ENCODE measurements at regions not wholly inside any gene's neighbourhood (a gene's known extent, or its start where the extent isn't known, plus 50 kb on each side); places are given as distances from the start of the nearest gene placed in this dataset.

GRCh38 chr14:28695109-28695508 is 71.5 kb upstream of the FOXG1 start:
- Mint-ChIP-seq H3K4me1 (ENCODE audit: low read depth, unreplicated experiment) (no peaks in the 10 kb centered on the region), H3K27me3 (ENCODE audit: insufficient read depth, unreplicated experiment) (no peaks in the 10 kb centered on the region), H3K27ac (ENCODE audit: unreplicated experiment) (no peak overlapping the region), H3K9me3 (ENCODE audit: unreplicated experiment) (no peaks in the 10 kb centered on the region), H3K4me3 (ENCODE audit: unreplicated experiment) (no peak overlapping the region), H3K36me3 (ENCODE audit: insufficient read depth, unreplicated experiment) (no peaks in the 10 kb centered on the region)
- ChIA-PET CTCF (no interaction called here), POLR2A (no interaction called here)
- Histone ChIP-seq H3K36me3 (ENCODE audit: control insufficient read depth, insufficient read depth, low read length) (no peaks in the 10 kb centered on the region), H3K4me3 (ENCODE audit: low read depth, low read length) (no peak overlapping the region), H3K4me1 (no peaks in the 10 kb centered on the region), H3K27me3 (replicated peaks; ENCODE audit: control insufficient read depth, insufficient read depth, low read length) (no peaks in the 10 kb centered on the region), H3K9me3 (no peaks in the 10 kb centered on the region)
- intact Hi-C loops (cut with micrococcal nuclease; ENCODE audit: unreplicated experiment) = no loop called here
- BruUV-seq (replicated peaks) = no TSS peak
- no peak for DNase-seq
- TF ChIP-seq CTCF (IDR thresholded peaks at IDR 0.05; ENCODE audit: insufficient read depth in 1 of 2, low read depth in 1 of 2, low read length in 1 of 2, severe bottlenecking in 1 of 2, unreplicated experiment in 1 of 2) = no peak

GRCh38 chr14:28701733-28702132 is 64.9 kb upstream of the FOXG1 start:
- H3K36me3 ChIP-seq (ENCODE audit: control insufficient read depth, insufficient read depth, low read length) = no peaks in the 10 kb centered on the region
- POLR2A ChIA-PET = no interaction called here
- intact Hi-C loops (cut with micrococcal nuclease; ENCODE audit: unreplicated experiment) = no loop called here
- no peaks in the 10 kb centered on the region for H3K4me1 Mint-ChIP-seq (ENCODE audit: low read depth, unreplicated experiment)
- H3K9me3 ChIP-seq = no peaks in the 10 kb centered on the region
- H3K9me3 Mint-ChIP-seq (ENCODE audit: unreplicated experiment) = no peaks in the 10 kb centered on the region
- H3K27me3 Mint-ChIP-seq (ENCODE audit: insufficient read depth, unreplicated experiment) = no peaks in the 10 kb centered on the region
- DNase-seq = no peak
- TF ChIP-seq CTCF (IDR thresholded peaks at IDR 0.05; ENCODE audit: insufficient read depth in 1 of 2, low read depth in 1 of 2, low read length in 1 of 2, severe bottlenecking in 1 of 2, unreplicated experiment in 1 of 2) = no peak
- H3K4me1 ChIP-seq = no peaks in the 10 kb centered on the region
- H3K27me3 ChIP-seq (replicated peaks; ENCODE audit: control insufficient read depth, insufficient read depth, low read length) = no peaks in the 10 kb centered on the region
- H3K27ac Mint-ChIP-seq (ENCODE audit: unreplicated experiment) = no peak overlapping the region
- H3K4me3 Mint-ChIP-seq (ENCODE audit: unreplicated experiment) = no peak overlapping the region
- no peak overlapping the region for H3K4me3 ChIP-seq (ENCODE audit: low read depth, low read length)
- CTCF ChIA-PET = no interaction called here
- no peaks in the 10 kb centered on the region for H3K36me3 Mint-ChIP-seq (ENCODE audit: insufficient read depth, unreplicated experiment)
- no TSS peak for BruUV-seq (replicated peaks)

DNA sequence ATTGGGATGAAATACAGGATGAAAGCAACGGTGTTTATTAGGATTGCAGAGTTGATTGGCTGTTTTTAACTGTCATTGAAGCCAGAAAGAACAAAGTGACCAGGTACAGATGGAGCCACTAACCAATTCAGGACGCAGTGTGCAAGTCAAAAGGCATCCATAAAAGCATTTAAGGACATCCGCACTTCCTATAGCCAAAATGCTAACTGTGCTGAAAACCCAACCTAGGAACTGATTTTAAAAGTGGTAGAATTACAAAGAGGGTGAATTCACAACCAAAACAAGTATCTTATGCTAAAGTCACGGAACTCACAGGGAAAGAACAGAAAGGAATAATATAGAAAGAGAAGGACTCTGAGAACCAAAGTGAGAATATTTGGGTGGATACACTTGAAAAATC is 63.1 kb upstream of the FOXG1 start:
- H3K36me3 Mint-ChIP-seq (ENCODE audit: insufficient read depth, unreplicated experiment) = no peaks in the 10 kb centered on the region
- TF ChIP-seq CTCF (IDR thresholded peaks at IDR 0.05; ENCODE audit: insufficient read depth in 1 of 2, low read depth in 1 of 2, low read length in 1 of 2, severe bottlenecking in 1 of 2, unreplicated experiment in 1 of 2) = no peak
- H3K27me3 Mint-ChIP-seq (ENCODE audit: insufficient read depth, unreplicated experiment) = no peaks in the 10 kb centered on the region
- no peaks in the 10 kb centered on the region for H3K9me3 Mint-ChIP-seq (ENCODE audit: unreplicated experiment)
- no peak for DNase-seq
- CTCF ChIA-PET = no interaction called here
- H3K9me3 ChIP-seq = no peaks in the 10 kb centered on the region
- intact Hi-C loops (cut with micrococcal nuclease; ENCODE audit: unreplicated experiment) = no loop called here
- no peaks in the 10 kb centered on the region for H3K4me1 ChIP-seq
- H3K4me3 Mint-ChIP-seq (ENCODE audit: unreplicated experiment) = no peak overlapping the region
- no peaks in the 10 kb centered on the region for H3K4me1 Mint-ChIP-seq (ENCODE audit: low read depth, unreplicated experiment)
- H3K36me3 ChIP-seq (ENCODE audit: control insufficient read depth, insufficient read depth, low read length) = no peaks in the 10 kb centered on the region
- H3K27ac Mint-ChIP-seq (ENCODE audit: unreplicated experiment) = no peak overlapping the region
- POLR2A ChIA-PET = no interaction called here
- no TSS peak for BruUV-seq (replicated peaks)
- no peaks in the 10 kb centered on the region for H3K27me3 ChIP-seq (replicated peaks; ENCODE audit: control insufficient read depth, insufficient read depth, low read length)
- no peak overlapping the region for H3K4me3 ChIP-seq (ENCODE audit: low read depth, low read length)

Data from Caco-2 (cell line).